GM12878 (cell line): ENCODE measurements at regions not wholly inside any gene's neighbourhood (a gene's known extent, or its start where the extent isn't known, plus 50 kb on each side); places are given as distances from the start of the nearest gene placed in this dataset.

ENCODE experiments used
- ATAC-seq: fragments of 200-7000 bp; cut with Tn5 transposase; 3 replicates; pipeline ENCODE4 v1.9.1; 2020; ENCODE audit warnings: mild to moderate bottlenecking, moderate library complexity
- BruUV-seq: library from RNA; stranded (reverse); fragments of 400-500 nt; replicated peaks from 2 replicates; lab custom pipeline; 2021; lab: Mats Ljungman, UMichigan
- CTCF ChIA-PET: fragments of 300-600 bp; sonication (Branson Sonifier 250); formaldehyde crosslinking; extraction: SDS; loops from one replicate; lab custom pipeline; 2021; ENCODE audit warnings: inconsistent platforms; lab: Yijun Ruan, JAX
- POLR2A ChIA-PET: fragments of 350-600 bp; formaldehyde crosslinking; extraction: SDS; loops from one replicate; lab custom pipeline; 2021; ENCODE audit warnings: inconsistent platforms; lab: Charles Lee
- RAD21 ChIA-PET: fragments of 300-600 bp; sonication (Branson Sonifier 250); formaldehyde crosslinking; loops from one replicate; lab custom pipeline; 2023; ENCODE audit warnings: antibody characterized with exemption; ENCODE audit not compliant: unreplicated experiment; lab: Charles Lee
- SMC1A ChIA-PET: fragments of 300-600 bp; sonication (Branson Sonifier 250); formaldehyde crosslinking; loops from one replicate; lab custom pipeline; 2023; ENCODE audit not compliant: unreplicated experiment, uncharacterized antibody; lab: Charles Lee
- DNase-seq: peaks from one replicate; pipeline ENCODE4 v3.0.0-alpha.2; 2011; ENCODE audit warnings: low read depth, low spot score
- FAIRE-seq: peaks from 3 replicates; lab custom pipeline; 2011; peaks lifted over from hg19 to GRCh38; lab: Jason Lieb, UNC
- H2AFZ ChIP-seq: 2 replicates; pipeline ENCODE4 v1.6.0; 2011; ENCODE audit warnings: low read depth, low read length, control low read depth; ENCODE audit not compliant: control insufficient read depth
- H3K27ac ChIP-seq: 2 replicates; pipeline ENCODE4 v1.5.1; 2011; ENCODE audit warnings: control low read depth; ENCODE audit not compliant: control insufficient read depth, insufficient read depth
- H3K27me3 ChIP-seq, 2 experiments: replicated peaks in 1 of 2; 2 replicates each; pipeline versions ENCODE4 v1.6.0 to v1.6.1; 2011; ENCODE audit warnings: low read length in 1 of 2; ENCODE audit not compliant: control insufficient read depth in 2 of 2, insufficient read depth in 2 of 2
- H3K36me3 ChIP-seq, 2 experiments: 2 replicates each; pipeline ENCODE4 v1.5.1; 2011; ENCODE audit warnings: low read length in 1 of 2; ENCODE audit not compliant: control insufficient read depth in 2 of 2, insufficient read depth in 2 of 2
- H3K4me1 ChIP-seq: 2 replicates; pipeline ENCODE4 v1.6.1; 2011; ENCODE audit warnings: mild to moderate bottlenecking, low read length, moderate library complexity, mixed read lengths; ENCODE audit not compliant: control insufficient read depth, insufficient read depth
- H3K4me2 ChIP-seq: 2 replicates; pipeline ENCODE4 v1.6.0; 2011; ENCODE audit warnings: control low read depth; ENCODE audit not compliant: control insufficient read depth, insufficient read depth
- H3K4me3 ChIP-seq: fragments of 200-600 bp; sonication (generic); 2 replicates; pipeline ENCODE4 v1.5.1; 2016
- H3K79me2 ChIP-seq: 2 replicates; pipeline ENCODE4 v1.6.0; 2011; ENCODE audit warnings: low read length; ENCODE audit not compliant: control insufficient read depth, insufficient read depth
- H3K9ac ChIP-seq: 2 replicates; pipeline ENCODE4 v1.8.0; 2011; ENCODE audit warnings: low read length, control low read depth, mixed read lengths; ENCODE audit not compliant: control insufficient read depth, insufficient read depth
- H3K9me3 ChIP-seq: replicated peaks from 3 replicates; pipeline ENCODE4 v1.5.1; 2011; ENCODE audit warnings: mild to moderate bottlenecking, low read length; ENCODE audit not compliant: control insufficient read depth, insufficient read depth
- H4K20me1 ChIP-seq: 2 replicates; pipeline ENCODE4 v1.6.0; 2011; ENCODE audit not compliant: control insufficient read depth, insufficient read depth
- DPF2 ChIP-seq: fragments of 450-650 bp; IDR thresholded peaks from 2 replicates; pipeline ENCODE4 v1.6.1; 2017; ENCODE audit warnings: mild to moderate bottlenecking
- ETV6 ChIP-seq, 2 experiments: fragments of 450-650 bp in 1 of 2; IDR thresholded peaks in 1 of 2; conservative IDR thresholded peaks in 1 of 2; 2 replicates each; pipeline ENCODE4 v1.6.1; 2014; ENCODE audit warnings: antibody characterized with exemption in 1 of 2, borderline replicate concordance in 1 of 2, low read depth in 1 of 2, mild to moderate bottlenecking in 1 of 2, moderate library complexity in 1 of 2
- EZH2 ChIP-seq: IDR thresholded peaks from 2 replicates; pipeline ENCODE4 v1.6.1; 2012; ENCODE audit warnings: low read depth, mild to moderate bottlenecking, control low read depth, inconsistent platforms, low read length, borderline replicate concordance; ENCODE audit not compliant: control insufficient read depth
- HCFC1 ChIP-seq: fragments of 150-350 bp; IDR thresholded peaks from 2 replicates; pipeline ENCODE4 v1.6.1; 2014; ENCODE audit warnings: low read length
- KDM1A ChIP-seq: fragments of 200-600 bp; sonication (generic); IDR thresholded peaks from 2 replicates; pipeline ENCODE4 v1.6.1; 2016; ENCODE audit warnings: borderline replicate concordance
- MXI1 ChIP-seq: fragments of 150-350 bp; IDR thresholded peaks from 2 replicates; pipeline ENCODE4 v1.6.1; 2011; ENCODE audit warnings: low read depth, mild to moderate bottlenecking, inconsistent platforms, low read length, improper control_type of control experiment
- POLR2AphosphoS2 ChIP-seq: IDR thresholded peaks from 2 replicates; pipeline ENCODE4 v1.6.1; 2011; ENCODE audit warnings: low read depth, mild to moderate bottlenecking, low read length, improper control_type of control experiment, moderate library complexity
- RAD21 ChIP-seq: IDR thresholded peaks from 2 replicates; pipeline ENCODE4 v1.6.1; 2011; ENCODE audit warnings: mild to moderate bottlenecking, low read depth, low read length, moderate library complexity; ENCODE audit not compliant: insufficient read depth
- TARDBP ChIP-seq: IDR thresholded peaks from 2 replicates; pipeline ENCODE4 v1.6.1; 2016; ENCODE audit warnings: borderline replicate concordance
- TCF3 ChIP-seq: IDR thresholded peaks from 2 replicates; pipeline ENCODE4 v1.6.1; 2012; ENCODE audit warnings: low read depth, mild to moderate bottlenecking, low read length, borderline replicate concordance; ENCODE audit not compliant: insufficient read depth
- ZNF622 ChIP-seq: fragments of 450-650 bp; IDR thresholded peaks from 2 replicates; pipeline ENCODE4 v1.6.1; 2017; ENCODE audit warnings: mild to moderate bottlenecking, inconsistent platforms
- WGBS: methylation state at CpG from one replicate; pipeline ENCODE4 v1.1.6; 2016; ENCODE audit warnings: low lambda C conversion rate; ENCODE audit not compliant: insufficient replicate concordance, insufficient coverage; ENCODE audit errors: missing lambda C conversion rate; 5-methylcytosine and 5-hydroxymethylcytosine counted together
- in situ Hi-C: fragments of 300-500 bp; cut with MboI; formaldehyde crosslinking; loops from 9 replicates; pipeline ENCODE4 v1.14.3; 2018; ENCODE audit warnings: mixed read lengths
- intact Hi-C: fragments of 100-400 bp; cut with micrococcal nuclease; formaldehyde crosslinking; loops from one replicate; pipeline ENCODE4 v1.14.2; 2022; ENCODE audit not compliant: unreplicated experiment
- TF ChIP-seq, protein P1 (sequence below): fragments of 450-650 bp; conservative IDR thresholded peaks from 2 replicates; pipeline ENCODE4 v1.6.1; 2017; ENCODE audit warnings: mild to moderate bottlenecking, moderate library complexity
- TF ChIP-seq, protein P2 (sequence below): fragments of 450-650 bp; IDR thresholded peaks from 2 replicates; pipeline ENCODE4 v1.6.1; 2016; ENCODE audit warnings: mild to moderate bottlenecking

DNA sequence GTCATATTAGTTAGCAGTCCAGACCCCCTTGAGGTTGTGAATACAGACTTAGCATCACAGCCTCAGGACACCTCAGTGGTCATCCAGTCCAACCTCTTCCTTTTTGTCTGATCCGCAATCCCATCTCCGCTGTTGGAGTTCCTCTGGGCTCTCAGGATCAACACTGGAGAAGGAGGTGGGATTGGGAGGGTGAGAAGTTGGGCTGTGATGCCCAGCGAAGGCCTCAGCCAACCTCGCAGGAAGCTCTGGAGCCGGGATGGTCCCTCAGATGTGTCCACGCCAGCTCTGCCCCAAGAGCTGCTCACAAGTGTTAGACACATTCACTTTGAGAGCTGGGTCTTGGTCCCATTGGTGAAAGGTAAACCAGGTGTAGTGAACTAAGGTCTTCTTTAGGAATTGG, 74.9 kb upstream of the AFF3 start:
- 67% methylated on average over 6 of the region's 6 CpGs for WGBS
- no peak overlapping the region for H3K9ac ChIP-seq
- H3K79me2 ChIP-seq, result no peaks in the 10 kb centered on the region
- FAIRE-seq (no peak), DNase-seq (no peak), ATAC-seq (no peak)
- SMC1A ChIA-PET, result no interaction called here
- in situ Hi-C loops (no loop called here), intact Hi-C loops (no loop called here)
- RAD21 ChIA-PET, result no interaction called here
- H3K27me3 ChIP-seq, result peaks cover 0 to 1% of the 10 kb centered on the region in 2 experiments; a peak in 1 of 4 replicates
- POLR2A ChIA-PET, result no interaction called here
- H2AFZ ChIP-seq, result no peak overlapping the region
- H3K4me1 ChIP-seq, result no peaks in the 10 kb centered on the region
- no peaks in the 10 kb centered on the region for H3K36me3 ChIP-seq
- H4K20me1 ChIP-seq, result no peaks in the 10 kb centered on the region
- CTCF ChIA-PET, result no interaction called here
- H3K4me2 ChIP-seq, result no peak overlapping the region
- no peak overlapping the region for H3K27ac ChIP-seq
- no peak overlapping the region for H3K4me3 ChIP-seq
- no peak for TF ChIP-seq HCFC1
- TF ChIP-seq POLR2AphosphoS2, result no peak
- TF ChIP-seq, protein P1, sequence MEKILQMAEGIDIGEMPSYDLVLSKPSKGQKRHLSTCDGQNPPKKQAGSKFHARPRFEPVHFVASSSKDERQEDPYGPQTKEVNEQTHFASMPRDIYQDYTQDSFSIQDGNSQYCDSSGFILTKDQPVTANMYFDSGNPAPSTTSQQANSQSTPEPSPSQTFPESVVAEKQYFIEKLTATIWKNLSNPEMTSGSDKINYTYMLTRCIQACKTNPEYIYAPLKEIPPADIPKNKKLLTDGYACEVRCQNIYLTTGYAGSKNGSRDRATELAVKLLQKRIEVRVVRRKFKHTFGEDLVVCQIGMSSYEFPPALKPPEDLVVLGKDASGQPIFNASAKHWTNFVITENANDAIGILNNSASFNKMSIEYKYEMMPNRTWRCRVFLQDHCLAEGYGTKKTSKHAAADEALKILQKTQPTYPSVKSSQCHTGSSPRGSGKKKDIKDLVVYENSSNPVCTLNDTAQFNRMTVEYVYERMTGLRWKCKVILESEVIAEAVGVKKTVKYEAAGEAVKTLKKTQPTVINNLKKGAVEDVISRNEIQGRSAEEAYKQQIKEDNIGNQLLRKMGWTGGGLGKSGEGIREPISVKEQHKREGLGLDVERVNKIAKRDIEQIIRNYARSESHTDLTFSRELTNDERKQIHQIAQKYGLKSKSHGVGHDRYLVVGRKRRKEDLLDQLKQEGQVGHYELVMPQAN, result no peak
- TF ChIP-seq DPF2, result no peak
- TF ChIP-seq TCF3, result no peak
- TF ChIP-seq, protein P2, sequence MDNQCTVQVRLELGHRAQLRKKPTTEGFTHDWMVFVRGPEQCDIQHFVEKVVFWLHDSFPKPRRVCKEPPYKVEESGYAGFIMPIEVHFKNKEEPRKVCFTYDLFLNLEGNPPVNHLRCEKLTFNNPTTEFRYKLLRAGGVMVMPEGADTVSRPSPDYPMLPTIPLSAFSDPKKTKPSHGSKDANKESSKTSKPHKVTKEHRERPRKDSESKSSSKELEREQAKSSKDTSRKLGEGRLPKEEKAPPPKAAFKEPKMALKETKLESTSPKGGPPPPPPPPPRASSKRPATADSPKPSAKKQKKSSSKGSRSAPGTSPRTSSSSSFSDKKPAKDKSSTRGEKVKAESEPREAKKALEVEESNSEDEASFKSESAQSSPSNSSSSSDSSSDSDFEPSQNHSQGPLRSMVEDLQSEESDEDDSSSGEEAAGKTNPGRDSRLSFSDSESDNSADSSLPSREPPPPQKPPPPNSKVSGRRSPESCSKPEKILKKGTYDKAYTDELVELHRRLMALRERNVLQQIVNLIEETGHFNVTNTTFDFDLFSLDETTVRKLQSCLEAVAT, result no peak
- no peak for TF ChIP-seq RAD21
- TF ChIP-seq ZNF622, result no peak
- TF ChIP-seq EZH2, result no peak
- no peak for TF ChIP-seq MXI1
- no peak for TF ChIP-seq TARDBP
- TF ChIP-seq KDM1A, result no peak
- TF ChIP-seq ETV6 (conservative IDR thresholded peaks at IDR 0.05 in 1 of 2, IDR thresholded peaks at IDR 0.05 in 1 of 2; ENCODE audit: borderline replicate concordance in 1 of 2, low read depth in 1 of 2), result no peak
- no peaks in the 10 kb centered on the region; the same call in 2 of the 3 replicates for H3K9me3 ChIP-seq
- no TSS peak for BruUV-seq
